BLaER1 treated with 17β-estradiol and CSF1 and Interleukin-3, amounts not matched to agents 10 nM and 100 nM (cell line): ENCODE measurements at regions not wholly inside any gene's neighbourhood (a gene's known extent, or its start where the extent isn't known, plus 50 kb on each side); places are given as distances from the start of the nearest gene placed in this dataset.

ENCODE experiments used
- H3K27ac ChIP-seq, 11 experiments: shearing (Covaris generic); formaldehyde crosslinking; 2 replicates each; pipeline ENCODE4 v1.8.1; 2022
- H3K27me3 ChIP-seq, 11 experiments: shearing (Covaris generic); formaldehyde crosslinking; 2 replicates each; pipeline ENCODE4 v1.8.1; 2022
- H3K36me3 ChIP-seq, 11 experiments: shearing (Covaris generic); formaldehyde crosslinking; 2 replicates each; pipeline ENCODE4 v1.8.1; 2022
- H3K4me1 ChIP-seq, 10 experiments: shearing (Covaris generic); formaldehyde crosslinking; 2 replicates each; pipeline ENCODE4 v1.8.1; 2022
- H3K4me2 ChIP-seq, 11 experiments: shearing (Covaris generic); formaldehyde crosslinking; 2 replicates each; pipeline ENCODE4 v1.8.1; 2022
- H3K4me3 ChIP-seq, 10 experiments: shearing (Covaris generic); formaldehyde crosslinking; 2 replicates each; pipeline ENCODE4 v1.8.1; 2022
- H3K9ac ChIP-seq, 11 experiments: shearing (Covaris generic); formaldehyde crosslinking; 2 replicates each; pipeline ENCODE4 v1.8.1; 2022
- H3K9me3 ChIP-seq, 11 experiments: shearing (Covaris generic); formaldehyde crosslinking; replicated peaks in 1 of 11; 2 replicates each; pipeline ENCODE4 v1.8.1; 2022
- H4K20me1 ChIP-seq, 11 experiments: shearing (Covaris generic); formaldehyde crosslinking; 2 replicates each; pipeline ENCODE4 v1.8.1; 2022
- Cebpa-rat ChIP-seq, 11 experiments: shearing (Covaris generic); IDR thresholded peaks; 2 replicates each; pipeline ENCODE4 v1.8.1; 2022

- no peaks in the 10 kb centered on the region for H3K4me1 ChIP-seq
- H3K9ac ChIP-seq: no peak overlapping the region
- H3K27ac ChIP-seq: no peak overlapping the region
- peaks cover 17 to 27% (median 24%) of the 10 kb centered on the region in 11 experiments for H3K9me3 ChIP-seq
- H4K20me1 ChIP-seq: no peaks in the 10 kb centered on the region
- H3K4me3 ChIP-seq: no peak overlapping the region
- no peak for TF ChIP-seq Cebpa-rat (IDR thresholded peaks at IDR 0.05)
- H3K4me2 ChIP-seq: no peak overlapping the region
- H3K27me3 ChIP-seq: no peaks in the 10 kb centered on the region
- H3K36me3 ChIP-seq: no peaks in the 10 kb centered on the region
Measured at GRCh38 chr4:18914182-18914581, 892.6 kb upstream of the LCORL start.

GRCh38 chr4:18894928-18895327 lies 873.4 kb upstream of the LCORL start:
- no peak for TF ChIP-seq Cebpa-rat (IDR thresholded peaks at IDR 0.05)
- Histone ChIP-seq H3K4me1 (no peaks in the 10 kb centered on the region), H3K36me3 (no peaks in the 10 kb centered on the region), H3K27me3 (no peaks in the 10 kb centered on the region), H3K4me2 (no peak overlapping the region), H4K20me1 (no peaks in the 10 kb centered on the region), H3K9me3 (no peaks in the 10 kb centered on the region), H3K27ac (no peak overlapping the region), H3K9ac (no peak overlapping the region), H3K4me3 (no peak overlapping the region)

- TF ChIP-seq Cebpa-rat (IDR thresholded peaks at IDR 0.05): no peak
- no peaks in the 10 kb centered on the region for H4K20me1 ChIP-seq
- no peak overlapping the region for H3K27ac ChIP-seq
- H3K4me3 ChIP-seq: no peak overlapping the region
- no peak overlapping the region for H3K9ac ChIP-seq
- no peaks in the 10 kb centered on the region for H3K4me1 ChIP-seq
- H3K4me2 ChIP-seq: no peak overlapping the region
- peaks cover 0 to 6% (median 0%) of the 10 kb centered on the region in 11 experiments; a peak in 1 of 22 replicates for H3K9me3 ChIP-seq
- H3K36me3 ChIP-seq: no peaks in the 10 kb centered on the region
- no peaks in the 10 kb centered on the region for H3K27me3 ChIP-seq
Measured at GRCh38 chr4:18882468-18882867, 860.9 kb upstream of the LCORL start.

- no peak overlapping the region for H3K4me2 ChIP-seq
- no peaks in the 10 kb centered on the region for H3K27me3 ChIP-seq
- no peak overlapping the region for H3K4me3 ChIP-seq
- no peak overlapping the region for H3K27ac ChIP-seq
- H4K20me1 ChIP-seq: no peaks in the 10 kb centered on the region
- TF ChIP-seq Cebpa-rat (IDR thresholded peaks at IDR 0.05): no peak
- no peaks in the 10 kb centered on the region for H3K4me1 ChIP-seq
- peaks cover 0 to 9% (median 0%) of the 10 kb centered on the region in 11 experiments; a peak in 4 of 22 replicates for H3K9me3 ChIP-seq
- no peaks in the 10 kb centered on the region for H3K36me3 ChIP-seq
- H3K9ac ChIP-seq: no peak overlapping the region
Measured at GRCh38 chr4:18881556-18881955, 860.0 kb upstream of the LCORL start.

- H3K27ac ChIP-seq: no peak overlapping the region
- no peak overlapping the region for H3K9ac ChIP-seq
- no peaks in the 10 kb centered on the region for H3K27me3 ChIP-seq
- H3K9me3 ChIP-seq: peaks cover 2 to 15% (median 6%) of the 10 kb centered on the region in 11 experiments; a peak in 15 of 22 replicates
- TF ChIP-seq Cebpa-rat (IDR thresholded peaks at IDR 0.05): no peak
- H4K20me1 ChIP-seq: no peaks in the 10 kb centered on the region
- H3K4me3 ChIP-seq: no peak overlapping the region
- no peaks in the 10 kb centered on the region for H3K4me1 ChIP-seq
- no peak overlapping the region for H3K4me2 ChIP-seq
- H3K36me3 ChIP-seq: no peaks in the 10 kb centered on the region
Measured at GRCh38 chr4:18880871-18881270, 859.3 kb upstream of the LCORL start.

GRCh38 chr4:18878561-18878960 lies 857.0 kb upstream of the LCORL start:
- no peaks in the 10 kb centered on the region for H4K20me1 ChIP-seq
- H3K27ac ChIP-seq: no peak overlapping the region
- H3K9ac ChIP-seq: no peak overlapping the region
- no peaks in the 10 kb centered on the region for H3K27me3 ChIP-seq
- no peaks in the 10 kb centered on the region for H3K4me1 ChIP-seq
- no peak overlapping the region for H3K4me3 ChIP-seq
- H3K36me3 ChIP-seq: no peaks in the 10 kb centered on the region
- peaks cover 18 to 37% (median 27%) of the 10 kb centered on the region in 11 experiments for H3K9me3 ChIP-seq
- no peak for TF ChIP-seq Cebpa-rat (IDR thresholded peaks at IDR 0.05)
- no peak overlapping the region for H3K4me2 ChIP-seq

GRCh38 chr4:18869166-18869565 lies 847.6 kb upstream of the LCORL start:
- Histone ChIP-seq H3K27ac (no peak overlapping the region), H3K4me2 (no peak overlapping the region), H3K4me3 (no peak overlapping the region), H3K36me3 (no peaks in the 10 kb centered on the region), H3K27me3 (no peaks in the 10 kb centered on the region), H4K20me1 (no peaks in the 10 kb centered on the region), H3K4me1 (no peaks in the 10 kb centered on the region), H3K9me3 (peaks cover 15 to 30% (median 23%) of the 10 kb centered on the region in 11 experiments), H3K9ac (no peak overlapping the region)
- TF ChIP-seq Cebpa-rat (IDR thresholded peaks at IDR 0.05): no peak

GRCh38 chr4:18860836-18861530 lies 839.4 kb upstream of the LCORL start:
- TF ChIP-seq Cebpa-rat (IDR thresholded peaks at IDR 0.05): no peak
- Histone ChIP-seq H3K9me3 (no peaks in the 10 kb centered on the region), H3K27ac (no peak overlapping the region), H3K4me2 (peak overlapping the region in 2 of 11 experiments; percentile 12 to 25; a peak in 4 of 22 replicates), H3K36me3 (no peaks in the 10 kb centered on the region), H3K27me3 (no peaks in the 10 kb centered on the region), H4K20me1 (no peaks in the 10 kb centered on the region), H3K4me1 (peaks cover 0 to 9% (median 0%) of the 10 kb centered on the region in 10 experiments; a peak in 6 of 20 replicates), H3K9ac (no peak overlapping the region), H3K4me3 (no peak overlapping the region)

GRCh38 chr4:18859468-18859867 lies 837.9 kb upstream of the LCORL start:
- Histone ChIP-seq H3K27ac (no peak overlapping the region), H3K4me3 (no peak overlapping the region), H3K36me3 (no peaks in the 10 kb centered on the region), H3K9me3 (no peaks in the 10 kb centered on the region), H3K9ac (no peak overlapping the region), H3K4me2 (peak overlapping the region in 1 of 11 experiments; percentile 13; a peak in 1 of 22 replicates), H3K4me1 (peaks cover 0 to 9% (median 0%) of the 10 kb centered on the region in 10 experiments; a peak in 6 of 20 replicates), H3K27me3 (no peaks in the 10 kb centered on the region), H4K20me1 (no peaks in the 10 kb centered on the region)
- no peak for TF ChIP-seq Cebpa-rat (IDR thresholded peaks at IDR 0.05)
